ENCODE measurements at regions not wholly inside any gene's neighbourhood (a gene's known extent, or its start where the extent isn't known, plus 50 kb on each side); places are given as distances from the start of the nearest gene placed in this dataset.
A peak's percentile ranks its signal among the peaks of the same experiment; 100 is the strongest.
"Not testable (repeated sequence)": the region's sequence is repeated elsewhere in the genome, so short reads cannot be mapped to it uniquely, and the experiment has no call there.

GRCh38 chr7:27449046-27449445 is 206.4 kb downstream of the EVX1 start:
- not testable (repeated sequence) for H3K79me2 ChIP-seq (ENCODE audit: control insufficient read depth, insufficient read depth, low read length, poor library complexity); H3K27ac ChIP-seq (ENCODE audit: low read depth, low read length); H3K23ac ChIP-seq (ENCODE audit: low read length); H3K27me3 ChIP-seq (ENCODE audit: insufficient read depth, low read length); H3K9ac ChIP-seq (ENCODE audit: low read length); H3K18ac ChIP-seq (ENCODE audit: low read length); H3K4me1 ChIP-seq (ENCODE audit: control insufficient read depth in 1 of 2, insufficient read depth in 2 of 2, low read length in 2 of 2); H3K4me2 ChIP-seq (ENCODE audit: low read length); H3K4ac ChIP-seq (ENCODE audit: low read depth, low read length); H4K12ac ChIP-seq (ENCODE audit: low read depth, low read length); H3K9me3 ChIP-seq (ENCODE audit: insufficient read depth, low read depth, low read length); H2BK120ac ChIP-seq (ENCODE audit: insufficient read depth, low read length, poor library complexity); H3K79me1 ChIP-seq (ENCODE audit: low read length); H3K4me3 ChIP-seq (ENCODE audit: low read depth, low read length); H3K14ac ChIP-seq (ENCODE audit: low read length); H3K36me3 ChIP-seq (ENCODE audit: control insufficient read depth in 1 of 2, insufficient read depth in 2 of 2, low read length in 2 of 2); H2AK5ac ChIP-seq (ENCODE audit: low read length); DNase-seq; H2BK5ac ChIP-seq (ENCODE audit: low read depth, low read length, poor library complexity)
- Histone ChIP-seq H4K91ac (ENCODE audit: low read depth, low read length) (peak overlapping the region; percentile 62), H4K8ac (ENCODE audit: low read depth, low read length) (peak overlapping the region; percentile 60), H2BK12ac (ENCODE audit: low read length) (peak overlapping the region; percentile 66), H2AFZ (ENCODE audit: insufficient read depth, low read length, poor library complexity) (peak overlapping the region; percentile 50)
- WGBS (ENCODE audit: extremely low coverage, insufficient coverage, insufficient read length) = no CpG with 5 or more reads among the region's 8 CpGs

- Histone ChIP-seq H4K91ac (ENCODE audit: low read depth, low read length) (peak overlapping the region; percentile 78), H3K4me1 (ENCODE audit: control insufficient read depth in 1 of 2, insufficient read depth in 2 of 2, low read length in 2 of 2) (peaks cover 6 to 7% of the 10 kb centered on the region in 2 experiments), H3K27me3 (ENCODE audit: insufficient read depth, low read length) (no peaks in the 10 kb centered on the region), H3K36me3 (ENCODE audit: control insufficient read depth in 1 of 2, insufficient read depth in 2 of 2, low read length in 2 of 2) (no peaks in the 10 kb centered on the region), H3K14ac (ENCODE audit: low read length) (peak overlapping the region; percentile 56), H4K8ac (ENCODE audit: low read depth, low read length) (peak overlapping the region; percentile 51), H3K4me3 (ENCODE audit: low read depth, low read length) (no peak overlapping the region), H3K23ac (ENCODE audit: low read length) (no peak overlapping the region), H2AK5ac (ENCODE audit: low read length) (no peak overlapping the region), H2BK12ac (ENCODE audit: low read length) (peak overlapping the region; percentile 64), H3K9ac (ENCODE audit: low read length) (no peak overlapping the region), H2BK120ac (ENCODE audit: insufficient read depth, low read length, poor library complexity) (peak overlapping the region; percentile 67), H4K12ac (ENCODE audit: low read depth, low read length) (no peak overlapping the region), H3K18ac (ENCODE audit: low read length) (no peak overlapping the region), H3K4me2 (ENCODE audit: low read length) (no peak overlapping the region), H2BK5ac (ENCODE audit: low read depth, low read length, poor library complexity) (peak overlapping the region; percentile 85), H3K27ac (ENCODE audit: low read depth, low read length) (peak overlapping the region; percentile 86), H3K9me3 (ENCODE audit: insufficient read depth, low read depth, low read length) (no peaks in the 10 kb centered on the region), H2AFZ (ENCODE audit: insufficient read depth, low read length, poor library complexity) (no peak overlapping the region), H3K79me2 (ENCODE audit: control insufficient read depth, insufficient read depth, low read length, poor library complexity) (no peaks in the 10 kb centered on the region), H3K79me1 (ENCODE audit: low read length) (peaks cover 3% of the 10 kb centered on the region), H3K4ac (ENCODE audit: low read depth, low read length) (no peak overlapping the region)
- no peak for DNase-seq
- no CpG with 5 or more reads among the region's 8 CpGs for WGBS (ENCODE audit: extremely low coverage, insufficient coverage, insufficient read length)
Measured at GRCh38 chr7:27453702-27454405, 208.8 kb downstream of the HIBADH start.

- H3K14ac ChIP-seq (ENCODE audit: low read length); H3K4me2 ChIP-seq (ENCODE audit: low read length); H3K79me1 ChIP-seq (ENCODE audit: low read length); H3K36me3 ChIP-seq (ENCODE audit: control insufficient read depth in 1 of 2, insufficient read depth in 2 of 2, low read length in 2 of 2); H2AK5ac ChIP-seq (ENCODE audit: low read length); H3K9ac ChIP-seq (ENCODE audit: low read length); H3K4ac ChIP-seq (ENCODE audit: low read depth, low read length); H3K23ac ChIP-seq (ENCODE audit: low read length); H3K27ac ChIP-seq (ENCODE audit: low read depth, low read length); H3K79me2 ChIP-seq (ENCODE audit: control insufficient read depth, insufficient read depth, low read length, poor library complexity); H2AFZ ChIP-seq (ENCODE audit: insufficient read depth, low read length, poor library complexity); H2BK5ac ChIP-seq (ENCODE audit: low read depth, low read length, poor library complexity); H3K27me3 ChIP-seq (ENCODE audit: insufficient read depth, low read length); H3K18ac ChIP-seq (ENCODE audit: low read length); H2BK120ac ChIP-seq (ENCODE audit: insufficient read depth, low read length, poor library complexity); H3K4me3 ChIP-seq (ENCODE audit: low read depth, low read length); H4K12ac ChIP-seq (ENCODE audit: low read depth, low read length); H4K8ac ChIP-seq (ENCODE audit: low read depth, low read length); H3K4me1 ChIP-seq (ENCODE audit: control insufficient read depth in 1 of 2, insufficient read depth in 2 of 2, low read length in 2 of 2); H3K9me3 ChIP-seq (ENCODE audit: insufficient read depth, low read depth, low read length); DNase-seq: not testable (repeated sequence)
- peak overlapping the region; percentile 76 for H4K91ac ChIP-seq (ENCODE audit: low read depth, low read length)
- H2BK12ac ChIP-seq (ENCODE audit: low read length) = peak overlapping the region; percentile 67
- WGBS (ENCODE audit: extremely low coverage, insufficient coverage, insufficient read length) = no CpG with 5 or more reads among the region's 16 CpGs
Measured at GRCh38 chr7:27457120-27457519, 205.6 kb downstream of the HIBADH start.

GRCh38 chr7:27457603-27458565 is 204.8 kb downstream of the HIBADH start:
- H3K27me3 ChIP-seq (ENCODE audit: insufficient read depth, low read length); H3K4me3 ChIP-seq (ENCODE audit: low read depth, low read length); H3K4me1 ChIP-seq (ENCODE audit: control insufficient read depth in 1 of 2, insufficient read depth in 2 of 2, low read length in 2 of 2); H2AK5ac ChIP-seq (ENCODE audit: low read length); H2BK5ac ChIP-seq (ENCODE audit: low read depth, low read length, poor library complexity); H4K8ac ChIP-seq (ENCODE audit: low read depth, low read length); H2AFZ ChIP-seq (ENCODE audit: insufficient read depth, low read length, poor library complexity); H3K14ac ChIP-seq (ENCODE audit: low read length); H4K91ac ChIP-seq (ENCODE audit: low read depth, low read length); H3K27ac ChIP-seq (ENCODE audit: low read depth, low read length); H3K18ac ChIP-seq (ENCODE audit: low read length); H3K79me1 ChIP-seq (ENCODE audit: low read length); H3K36me3 ChIP-seq (ENCODE audit: control insufficient read depth in 1 of 2, insufficient read depth in 2 of 2, low read length in 2 of 2); H3K9ac ChIP-seq (ENCODE audit: low read length); H3K4ac ChIP-seq (ENCODE audit: low read depth, low read length); H3K23ac ChIP-seq (ENCODE audit: low read length); H2BK12ac ChIP-seq (ENCODE audit: low read length); H4K12ac ChIP-seq (ENCODE audit: low read depth, low read length); H2BK120ac ChIP-seq (ENCODE audit: insufficient read depth, low read length, poor library complexity); DNase-seq; H3K79me2 ChIP-seq (ENCODE audit: control insufficient read depth, insufficient read depth, low read length, poor library complexity); H3K4me2 ChIP-seq (ENCODE audit: low read length); H3K9me3 ChIP-seq (ENCODE audit: insufficient read depth, low read depth, low read length): not testable (repeated sequence)
- no CpG with 5 or more reads among the region's 35 CpGs for WGBS (ENCODE audit: extremely low coverage, insufficient coverage, insufficient read length)

All from trophoblast cell (in vitro differentiated cells and primary cell).